ENCODE measurements at regions not wholly inside any gene's neighbourhood (a gene's known extent, or its start where the extent isn't known, plus 50 kb on each side); places are given as distances from the start of the nearest gene placed in this dataset.

DNA sequence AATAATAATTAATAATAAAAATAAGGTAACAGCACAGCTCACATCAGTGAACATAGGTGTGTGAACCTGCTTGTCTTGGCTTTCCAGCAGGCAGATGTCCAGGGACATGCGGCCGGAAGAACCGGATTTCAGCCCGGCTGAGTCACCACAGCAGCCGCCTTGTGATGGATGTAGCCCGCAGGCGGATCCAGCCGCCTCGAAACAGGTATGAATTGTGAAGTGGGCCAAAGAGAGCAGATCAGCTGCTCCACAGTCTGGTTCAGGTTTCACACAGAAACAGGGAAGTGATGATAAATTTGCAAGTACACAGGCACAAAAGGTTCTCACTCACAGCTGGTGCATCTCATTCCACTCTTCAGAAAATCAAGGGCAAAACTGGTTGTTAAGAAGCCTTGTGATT is 55.1 kb downstream of the ID4 start:
- no peaks in the 10 kb centered on the region for H3K4me1 Mint-ChIP-seq (ENCODE audit: low read depth)
- peaks cover 8% of the 10 kb centered on the region for H3K9me3 Mint-ChIP-seq
- no peaks in the 10 kb centered on the region for H3K27me3 ChIP-seq (ENCODE audit: control insufficient read depth in 1 of 2, insufficient read depth in 2 of 2, low read length in 2 of 2)
- ChIA-PET POLR2A (no interaction called here), CTCF (no interaction called here)
- no peak overlapping the region for H3K4me3 ChIP-seq (ENCODE audit: low read length)
- ATAC-seq (ENCODE audit: poor library complexity) (no peak), DNase-seq (no peak)
- no peaks in the 10 kb centered on the region for H3K4me1 ChIP-seq (ENCODE audit: insufficient read depth, low read length)
- no peak overlapping the region for H3K27ac Mint-ChIP-seq
- no peaks in the 10 kb centered on the region for H3K36me3 Mint-ChIP-seq (ENCODE audit: low read depth)
- no peak overlapping the region for H3K27ac ChIP-seq (ENCODE audit: low read depth in 1 of 2, low read length in 2 of 2)
- peaks cover 4% of the 10 kb centered on the region for H3K27me3 Mint-ChIP-seq
- peaks cover 10 to 14% of the 10 kb centered on the region in 2 experiments for H3K9me3 ChIP-seq (ENCODE audit: control insufficient read depth in 1 of 2, insufficient read depth in 1 of 2, low read length in 2 of 2)
- H3K36me3 ChIP-seq (ENCODE audit: insufficient read depth, low read length), result no peaks in the 10 kb centered on the region
- no peak overlapping the region for H3K4me3 Mint-ChIP-seq
- intact Hi-C loops (cut with DNase I, micrococcal nuclease), result no loop called here
- TF ChIP-seq, protein P1, sequence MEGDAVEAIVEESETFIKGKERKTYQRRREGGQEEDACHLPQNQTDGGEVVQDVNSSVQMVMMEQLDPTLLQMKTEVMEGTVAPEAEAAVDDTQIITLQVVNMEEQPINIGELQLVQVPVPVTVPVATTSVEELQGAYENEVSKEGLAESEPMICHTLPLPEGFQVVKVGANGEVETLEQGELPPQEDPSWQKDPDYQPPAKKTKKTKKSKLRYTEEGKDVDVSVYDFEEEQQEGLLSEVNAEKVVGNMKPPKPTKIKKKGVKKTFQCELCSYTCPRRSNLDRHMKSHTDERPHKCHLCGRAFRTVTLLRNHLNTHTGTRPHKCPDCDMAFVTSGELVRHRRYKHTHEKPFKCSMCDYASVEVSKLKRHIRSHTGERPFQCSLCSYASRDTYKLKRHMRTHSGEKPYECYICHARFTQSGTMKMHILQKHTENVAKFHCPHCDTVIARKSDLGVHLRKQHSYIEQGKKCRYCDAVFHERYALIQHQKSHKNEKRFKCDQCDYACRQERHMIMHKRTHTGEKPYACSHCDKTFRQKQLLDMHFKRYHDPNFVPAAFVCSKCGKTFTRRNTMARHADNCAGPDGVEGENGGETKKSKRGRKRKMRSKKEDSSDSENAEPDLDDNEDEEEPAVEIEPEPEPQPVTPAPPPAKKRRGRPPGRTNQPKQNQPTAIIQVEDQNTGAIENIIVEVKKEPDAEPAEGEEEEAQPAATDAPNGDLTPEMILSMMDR (IDR thresholded peaks at IDR 0.05), result no peak

DNA sequence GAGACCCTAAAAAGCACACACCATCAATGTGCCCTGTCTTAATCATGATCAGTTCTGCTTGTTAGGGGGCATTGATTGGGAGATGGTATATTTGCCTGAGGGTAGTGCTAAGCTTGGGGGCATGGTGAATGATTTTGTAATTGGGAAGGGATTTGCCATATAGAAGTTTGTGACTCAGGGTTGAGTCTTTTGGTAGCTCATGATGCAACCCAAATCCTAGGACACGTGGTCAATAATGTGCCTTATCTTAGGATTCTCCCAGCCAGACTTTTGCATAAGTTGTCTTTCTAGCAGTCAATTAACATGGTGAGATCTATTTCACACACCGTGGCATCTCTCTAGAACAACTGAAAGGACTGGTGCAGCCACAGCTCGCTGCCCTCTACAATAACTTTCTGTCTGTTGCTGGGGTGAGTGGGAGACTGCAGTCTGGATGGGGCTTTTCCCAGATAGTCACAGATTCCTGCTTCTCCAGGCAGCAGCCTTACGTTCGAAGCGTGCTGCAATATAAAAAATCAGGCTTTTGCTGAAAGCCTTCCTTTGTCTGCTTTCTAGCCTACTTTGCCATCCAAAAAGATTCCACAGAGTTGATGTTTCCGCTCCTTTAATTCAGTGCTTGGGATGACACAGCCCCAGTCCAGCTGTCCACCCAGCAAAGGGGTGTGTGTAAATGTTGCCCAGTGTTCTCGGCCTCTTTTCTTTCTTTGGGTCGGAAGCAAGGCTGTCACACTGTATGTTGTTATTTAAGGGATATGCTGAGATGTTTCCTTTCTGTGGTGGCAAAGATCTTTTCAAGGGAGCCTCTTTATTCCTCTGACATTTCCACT is 58.9 kb downstream of the ID4 start:
- H3K27me3 Mint-ChIP-seq, result no peaks in the 10 kb centered on the region
- no peak overlapping the region for H3K27ac Mint-ChIP-seq
- ATAC-seq (ENCODE audit: poor library complexity) (no peak), DNase-seq (no peak)
- Histone ChIP-seq H3K9me3 (ENCODE audit: control insufficient read depth in 1 of 2, insufficient read depth in 1 of 2, low read length in 2 of 2) (peaks cover 6 to 9% of the 10 kb centered on the region in 2 experiments), H3K27ac (ENCODE audit: low read depth in 1 of 2, low read length in 2 of 2) (no peak overlapping the region), H3K4me3 (ENCODE audit: low read length) (no peak overlapping the region), H3K4me1 (ENCODE audit: insufficient read depth, low read length) (no peaks in the 10 kb centered on the region), H3K27me3 (ENCODE audit: control insufficient read depth in 1 of 2, insufficient read depth in 2 of 2, low read length in 2 of 2) (no peaks in the 10 kb centered on the region), H3K36me3 (ENCODE audit: insufficient read depth, low read length) (no peaks in the 10 kb centered on the region)
- POLR2A ChIA-PET, result no interaction called here
- CTCF ChIA-PET, result no interaction called here
- no peaks in the 10 kb centered on the region for H3K4me1 Mint-ChIP-seq (ENCODE audit: low read depth)
- no peak overlapping the region for H3K4me3 Mint-ChIP-seq
- intact Hi-C loops (cut with DNase I, micrococcal nuclease), result no loop called here
- TF ChIP-seq, protein P1 (IDR thresholded peaks at IDR 0.05), result no peak
- peaks cover 6% of the 10 kb centered on the region for H3K9me3 Mint-ChIP-seq
- H3K36me3 Mint-ChIP-seq (ENCODE audit: low read depth), result no peaks in the 10 kb centered on the region

DNA sequence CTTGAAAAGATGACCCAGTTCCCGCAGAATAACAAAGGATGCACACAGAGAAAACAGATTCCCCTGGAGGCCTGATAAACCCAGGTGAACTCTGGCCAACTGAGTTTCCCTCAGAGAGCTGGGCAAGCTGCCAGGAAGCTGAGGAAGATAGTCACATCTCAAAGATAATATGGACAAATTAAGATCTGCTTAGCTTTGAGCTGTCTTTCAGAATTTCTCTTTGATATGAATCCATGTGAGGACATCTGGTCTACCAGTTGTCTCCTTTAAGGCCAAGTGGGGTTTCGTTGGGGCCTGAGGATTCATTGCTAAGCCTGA is 59.5 kb downstream of the ID4 start:
- DNase-seq (no peak), ATAC-seq (ENCODE audit: poor library complexity) (no peak)
- Mint-ChIP-seq H3K9me3 (peaks cover 6% of the 10 kb centered on the region), H3K4me3 (no peak overlapping the region), H3K27me3 (no peaks in the 10 kb centered on the region), H3K27ac (no peak overlapping the region), H3K4me1 (ENCODE audit: low read depth) (no peaks in the 10 kb centered on the region), H3K36me3 (ENCODE audit: low read depth) (no peaks in the 10 kb centered on the region)
- Histone ChIP-seq H3K27ac (ENCODE audit: low read depth in 1 of 2, low read length in 2 of 2) (no peak overlapping the region), H3K27me3 (ENCODE audit: control insufficient read depth in 1 of 2, insufficient read depth in 2 of 2, low read length in 2 of 2) (no peaks in the 10 kb centered on the region), H3K4me1 (ENCODE audit: insufficient read depth, low read length) (no peaks in the 10 kb centered on the region), H3K9me3 (ENCODE audit: control insufficient read depth in 1 of 2, insufficient read depth in 1 of 2, low read length in 2 of 2) (peaks cover 6 to 9% of the 10 kb centered on the region in 2 experiments), H3K4me3 (ENCODE audit: low read length) (no peak overlapping the region), H3K36me3 (ENCODE audit: insufficient read depth, low read length) (no peaks in the 10 kb centered on the region)
- TF ChIP-seq, protein P1 (IDR thresholded peaks at IDR 0.05), result no peak
- ChIA-PET POLR2A (no interaction called here), CTCF (no interaction called here)
- intact Hi-C loops (cut with DNase I, micrococcal nuclease), result no loop called here
